Subcutaneous abdominal adipose tissue (tissue), 5 donors: ENCODE measurements at regions not wholly inside any gene's neighbourhood (a gene's known extent, or its start where the extent isn't known, plus 50 kb on each side); places are given as distances from the start of the nearest gene placed in this dataset.

Experiments used
- H3K27ac ChIP-seq: one replicate; pipeline ENCODE4 v1.7.0; 2013; ENCODE audit warnings: low read depth, mild to moderate bottlenecking, inconsistent platforms, low read length, moderate library complexity
- H3K27me3 ChIP-seq, 5 donors: one replicate each; pipeline ENCODE4 v1.7.0; 2013; ENCODE audit warnings: low read length in 5 of 5, inconsistent platforms in 1 of 5; ENCODE audit not compliant: control insufficient read depth in 5 of 5, insufficient read depth in 4 of 5
- H3K36me3 ChIP-seq, 5 donors: one replicate each; pipeline ENCODE4 v1.7.0; 2013; ENCODE audit warnings: low read length in 5 of 5; ENCODE audit not compliant: control insufficient read depth in 5 of 5, insufficient read depth in 5 of 5
- H3K4me1 ChIP-seq, 5 donors: one replicate each; pipeline ENCODE4 v1.7.0; 2013; ENCODE audit warnings: low read length in 5 of 5, mild to moderate bottlenecking in 3 of 5, moderate library complexity in 1 of 5; ENCODE audit not compliant: control insufficient read depth in 5 of 5, insufficient read depth in 5 of 5
- H3K4me3 ChIP-seq, 5 donors: one replicate each; pipeline ENCODE4 v1.7.0; 2013; ENCODE audit warnings: low read length in 5 of 5, low read depth in 1 of 5
- H3K9ac ChIP-seq, 5 donors: one replicate each; pipeline ENCODE4 v1.7.0; 2013; ENCODE audit warnings: low read length in 5 of 5, mild to moderate bottlenecking in 4 of 5, moderate library complexity in 3 of 5
- H3K9me3 ChIP-seq, 5 donors: one replicate each; pipeline ENCODE4 v1.7.0; 2013; ENCODE audit warnings: low read length in 5 of 5; ENCODE audit not compliant: control insufficient read depth in 5 of 5
- donor health status: healthy.
- donor health status: healthy.
- donor health status: healthy.
- donor health status: healthy.
- donor health status: healthy.

DNA sequence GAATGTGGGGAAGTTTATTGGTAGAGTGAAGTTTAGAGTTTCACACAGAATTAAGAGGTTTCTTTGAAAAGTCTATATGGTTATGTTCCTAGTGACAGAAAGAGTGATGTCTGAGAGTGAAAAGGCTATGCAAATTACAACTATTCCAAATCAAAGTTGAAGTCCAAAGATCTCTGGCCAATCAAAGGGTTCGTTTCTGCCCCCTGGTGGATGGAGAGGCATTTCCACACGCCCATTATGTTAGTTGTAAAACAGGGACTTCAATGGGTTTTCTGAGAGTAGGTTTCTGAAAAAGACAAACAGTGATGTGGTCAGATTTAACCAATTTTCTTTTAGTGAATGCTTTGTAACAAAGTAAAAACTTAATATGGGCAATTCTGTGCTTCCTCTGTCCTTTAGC, 441.5 kb upstream of the POU3F3 start:
- H3K4me1 ChIP-seq: no peaks in the 10 kb centered on the region
- H3K9me3 ChIP-seq: no peaks in the 10 kb centered on the region
- H3K9ac ChIP-seq: no peak overlapping the region
- no peaks in the 10 kb centered on the region for H3K36me3 ChIP-seq
- H3K4me3 ChIP-seq: no peak overlapping the region
- H3K27me3 ChIP-seq: peaks cover 0 to 7% (median 2%) of the 10 kb centered on the region in 5 donors
- H3K27ac ChIP-seq: no peak overlapping the region

- Histone ChIP-seq H3K27ac (no peak overlapping the region), H3K27me3 (peaks cover 0 to 7% (median 2%) of the 10 kb centered on the region in 5 donors), H3K4me3 (no peak overlapping the region), H3K4me1 (no peaks in the 10 kb centered on the region), H3K9me3 (no peaks in the 10 kb centered on the region), H3K36me3 (no peaks in the 10 kb centered on the region), H3K9ac (no peak overlapping the region)
Observed at GRCh38 chr2:104413890-104414289, 440.0 kb upstream of the POU3F3 start.

DNA sequence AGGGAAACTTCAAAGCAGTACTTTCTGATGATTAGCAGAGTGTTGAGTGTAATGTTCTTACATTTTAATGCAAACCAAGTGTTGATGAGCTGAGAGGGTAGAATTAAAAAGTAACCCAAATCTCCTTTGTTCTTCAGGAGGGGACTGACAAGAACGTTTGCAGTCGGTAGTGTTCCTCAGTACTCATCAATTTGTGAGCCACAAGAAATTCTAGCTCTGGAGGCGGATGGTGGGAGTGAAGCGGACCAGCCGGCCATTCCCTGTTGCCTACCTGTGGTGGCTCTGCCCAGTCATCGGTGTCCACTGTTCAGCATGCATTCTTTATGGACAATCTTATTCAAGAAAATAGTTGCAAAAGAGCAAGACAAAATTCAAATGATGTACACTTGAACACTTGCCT, 438.6 kb upstream of the POU3F3 start:
- Histone ChIP-seq H3K27ac (no peak overlapping the region), H3K27me3 (peaks cover 0 to 7% (median 2%) of the 10 kb centered on the region in 5 donors), H3K4me1 (no peaks in the 10 kb centered on the region), H3K4me3 (no peak overlapping the region), H3K9ac (no peak overlapping the region), H3K36me3 (no peaks in the 10 kb centered on the region), H3K9me3 (no peaks in the 10 kb centered on the region)

DNA sequence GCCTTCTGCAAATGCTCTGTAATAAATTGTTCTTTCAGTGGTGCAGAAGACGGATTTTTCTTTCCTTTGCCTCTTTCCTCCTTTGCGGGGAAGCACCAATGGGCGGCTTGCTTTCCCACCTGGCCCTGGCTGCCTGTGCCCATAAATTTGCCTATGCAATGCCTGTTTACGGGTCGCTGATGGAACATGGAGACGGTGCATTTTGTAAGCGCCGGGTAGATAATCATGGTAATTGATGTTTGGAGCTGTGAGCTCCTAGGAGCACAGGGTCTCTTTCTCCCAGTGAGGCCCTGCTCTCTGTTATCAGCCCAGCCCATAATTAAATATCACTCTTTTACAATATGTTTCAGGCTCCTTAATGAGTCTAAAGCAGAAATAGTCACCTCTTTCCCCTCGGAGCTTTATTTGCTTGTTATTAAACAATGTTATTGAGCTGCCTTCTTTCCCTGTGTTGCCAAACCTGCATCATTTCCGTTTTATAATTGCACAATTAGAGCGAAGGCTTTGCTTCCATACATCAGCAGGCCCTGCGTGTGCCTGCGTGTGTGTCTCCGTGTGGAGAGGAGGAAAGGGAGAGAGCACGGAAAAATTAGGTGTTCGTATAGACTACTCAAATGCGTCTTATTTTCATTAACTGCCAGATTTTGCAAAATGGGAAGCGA, 437.4 kb upstream of the POU3F3 start:
- Histone ChIP-seq H3K4me1 (no peaks in the 10 kb centered on the region), H3K36me3 (no peaks in the 10 kb centered on the region), H3K4me3 (no peak overlapping the region), H3K27me3 (peaks cover 0 to 7% (median 0%) of the 10 kb centered on the region in 5 donors), H3K9me3 (no peaks in the 10 kb centered on the region), H3K9ac (no peak overlapping the region), H3K27ac (no peak overlapping the region)

DNA sequence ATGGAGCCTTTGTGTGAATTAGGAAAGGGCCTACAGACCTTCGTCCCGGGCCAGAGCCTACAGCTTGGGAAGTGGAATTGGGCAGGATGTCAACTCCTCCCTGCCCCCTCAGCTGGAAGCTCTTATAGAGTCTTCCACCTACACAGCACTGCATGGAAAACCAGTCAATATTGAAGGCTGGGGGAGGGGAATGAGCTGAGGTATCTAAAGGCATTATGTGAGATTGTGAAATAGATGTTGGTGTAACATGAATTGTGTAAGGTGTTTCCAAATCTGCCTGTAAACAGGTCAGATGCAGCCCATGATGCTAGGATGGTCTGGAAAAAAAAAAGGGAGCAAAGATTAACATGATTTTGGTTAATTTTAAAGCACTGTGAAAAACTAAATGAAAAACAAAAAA, 433.5 kb upstream of the POU3F3 start:
- no peaks in the 10 kb centered on the region for H3K9me3 ChIP-seq
- H3K4me1 ChIP-seq: no peaks in the 10 kb centered on the region
- peaks cover 0 to under 1% (median 0%) of the 10 kb centered on the region in 5 donors for H3K27me3 ChIP-seq
- H3K36me3 ChIP-seq: no peaks in the 10 kb centered on the region
- H3K27ac ChIP-seq: no peak overlapping the region
- H3K4me3 ChIP-seq: no peak overlapping the region
- H3K9ac ChIP-seq: no peak overlapping the region

DNA sequence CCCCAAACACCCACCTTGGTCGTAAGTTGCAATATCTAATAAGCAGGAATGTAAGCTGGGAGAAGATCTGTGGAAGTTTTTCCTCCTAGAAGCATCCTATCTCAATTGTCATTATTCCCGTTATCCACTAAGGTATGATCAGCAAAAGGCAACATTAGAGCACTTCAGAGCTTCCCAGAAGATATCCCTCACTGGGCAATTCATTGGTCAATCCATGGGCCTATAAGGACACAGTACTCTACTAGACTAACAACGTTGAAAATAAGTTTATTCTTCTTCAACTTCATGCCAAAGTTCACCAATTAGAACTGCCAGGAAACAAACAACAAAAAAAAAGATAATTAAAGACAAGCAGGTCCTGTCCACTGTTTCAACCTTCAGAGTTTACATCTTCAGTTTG, 433.0 kb upstream of the POU3F3 start:
- Histone ChIP-seq H3K4me3 (no peak overlapping the region), H3K9me3 (no peaks in the 10 kb centered on the region), H3K4me1 (no peaks in the 10 kb centered on the region), H3K27ac (no peak overlapping the region), H3K9ac (no peak overlapping the region), H3K27me3 (no peaks in the 10 kb centered on the region), H3K36me3 (no peaks in the 10 kb centered on the region)

GRCh38 chr2:104425850-104426595, 427.9 kb upstream of the POU3F3 start:
- Histone ChIP-seq H3K27ac (no peak overlapping the region), H3K27me3 (peaks cover 0 to 2% (median 0%) of the 10 kb centered on the region in 5 donors), H3K36me3 (no peaks in the 10 kb centered on the region), H3K4me3 (no peak overlapping the region), H3K9ac (no peak overlapping the region), H3K9me3 (no peaks in the 10 kb centered on the region), H3K4me1 (no peaks in the 10 kb centered on the region)

DNA sequence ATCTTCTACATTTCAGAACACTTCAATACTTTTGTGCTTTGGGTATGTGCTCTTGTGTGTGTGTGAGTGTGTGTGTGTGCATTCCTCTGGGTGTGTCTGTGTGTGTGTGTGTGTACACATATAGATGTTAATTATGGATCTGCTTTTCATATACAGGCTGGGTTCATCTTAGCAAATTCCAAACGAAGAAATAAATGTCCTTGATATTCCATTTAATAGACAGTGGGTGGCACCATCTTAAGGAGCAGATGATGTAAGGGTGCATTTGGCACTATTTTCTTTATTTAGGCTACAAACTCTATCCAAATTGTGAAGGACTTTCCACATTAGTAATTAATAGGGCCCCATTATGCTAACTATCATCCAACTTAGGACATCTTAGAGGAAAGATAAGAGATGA, 425.8 kb upstream of the POU3F3 start:
- no peaks in the 10 kb centered on the region for H3K36me3 ChIP-seq
- no peaks in the 10 kb centered on the region for H3K9me3 ChIP-seq
- peaks cover 0 to 2% (median 0%) of the 10 kb centered on the region in 5 donors for H3K27me3 ChIP-seq
- H3K9ac ChIP-seq: no peak overlapping the region
- H3K4me3 ChIP-seq: no peak overlapping the region
- H3K27ac ChIP-seq: no peak overlapping the region
- H3K4me1 ChIP-seq: no peaks in the 10 kb centered on the region

DNA sequence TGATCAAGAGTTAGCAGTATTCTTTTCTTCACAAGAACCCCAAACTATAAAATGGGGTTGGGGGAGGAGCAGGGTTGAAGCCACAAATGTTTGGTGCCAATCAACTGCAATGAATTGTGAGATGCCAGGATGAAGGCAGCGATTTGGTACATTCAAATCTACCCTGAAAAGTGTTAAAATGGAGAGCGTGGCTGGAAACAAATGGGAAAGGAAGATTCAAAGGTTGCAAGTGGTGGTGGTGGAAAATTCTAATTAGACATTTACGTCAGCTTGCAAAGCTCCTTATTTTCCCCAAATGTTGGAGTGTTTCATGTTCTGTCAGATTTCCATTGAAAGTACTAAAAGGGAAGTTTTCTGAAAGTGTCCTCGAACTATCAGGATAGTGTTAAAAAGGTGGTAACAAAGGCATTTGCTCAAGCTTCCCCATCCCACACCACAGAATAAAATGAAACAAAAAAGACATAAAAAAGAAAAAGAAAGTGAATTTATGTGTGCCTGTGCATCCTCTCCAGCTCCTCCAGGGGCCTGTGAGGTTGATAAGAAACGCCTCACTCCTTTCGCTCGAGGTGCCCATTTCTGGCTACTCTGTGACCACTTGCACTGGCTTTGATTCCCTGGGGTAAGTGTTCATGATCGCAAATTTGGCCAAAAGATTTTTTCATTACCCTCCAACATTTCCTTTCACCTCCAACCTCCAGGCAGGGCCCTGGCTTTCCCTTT, 424.1 kb upstream of the POU3F3 start:
- H3K4me1 ChIP-seq: peaks cover 0 to 5% (median 3%) of the 10 kb centered on the region in 5 donors
- H3K9me3 ChIP-seq: no peaks in the 10 kb centered on the region
- H3K36me3 ChIP-seq: no peaks in the 10 kb centered on the region
- H3K4me3 ChIP-seq: no peak overlapping the region
- H3K27ac ChIP-seq: no peak overlapping the region
- H3K9ac ChIP-seq: no peak overlapping the region
- H3K27me3 ChIP-seq: peaks cover 3 to 7% (median 5%) of the 10 kb centered on the region in 5 donors

DNA sequence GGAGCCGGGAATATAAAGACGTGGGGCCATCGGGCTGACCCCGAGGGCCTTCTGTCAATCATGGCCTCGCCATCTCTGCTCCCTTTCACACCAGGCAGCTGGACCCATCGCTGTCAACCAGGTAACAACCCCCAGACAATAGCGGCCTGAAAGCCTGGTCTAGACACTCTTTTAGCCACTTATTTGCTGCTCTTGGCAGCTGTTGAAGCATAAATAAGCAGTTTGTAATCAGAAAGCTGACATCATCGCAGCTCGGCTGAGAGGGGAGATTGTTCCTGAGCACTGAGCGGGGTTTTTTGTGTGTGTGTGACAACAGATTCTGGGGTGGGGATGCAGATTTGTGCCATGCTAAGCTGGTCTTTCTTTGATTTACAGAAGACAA, 423.6 kb upstream of the POU3F3 start:
- no peak overlapping the region for H3K4me3 ChIP-seq
- peaks cover 0 to 5% (median 3%) of the 10 kb centered on the region in 5 donors for H3K4me1 ChIP-seq
- H3K36me3 ChIP-seq: no peaks in the 10 kb centered on the region
- H3K27ac ChIP-seq: no peak overlapping the region
- H3K9ac ChIP-seq: no peak overlapping the region
- H3K27me3 ChIP-seq: peaks cover 3 to 11% (median 9%) of the 10 kb centered on the region in 5 donors
- no peaks in the 10 kb centered on the region for H3K9me3 ChIP-seq
